GM12872 (cell line): ENCODE measurements at regions not wholly inside any gene's neighbourhood (a gene's known extent, or its start where the extent isn't known, plus 50 kb on each side); places are given as distances from the start of the nearest gene placed in this dataset.

ENCODE experiments used
- TF ChIP-seq, protein P1 (sequence below): IDR thresholded peaks from 3 replicates; pipeline ENCODE4 v1.5.1; 2011; ENCODE audit warnings: low read depth, mild to moderate bottlenecking, low read length, moderate library complexity; ENCODE audit not compliant: insufficient read depth

DNA sequence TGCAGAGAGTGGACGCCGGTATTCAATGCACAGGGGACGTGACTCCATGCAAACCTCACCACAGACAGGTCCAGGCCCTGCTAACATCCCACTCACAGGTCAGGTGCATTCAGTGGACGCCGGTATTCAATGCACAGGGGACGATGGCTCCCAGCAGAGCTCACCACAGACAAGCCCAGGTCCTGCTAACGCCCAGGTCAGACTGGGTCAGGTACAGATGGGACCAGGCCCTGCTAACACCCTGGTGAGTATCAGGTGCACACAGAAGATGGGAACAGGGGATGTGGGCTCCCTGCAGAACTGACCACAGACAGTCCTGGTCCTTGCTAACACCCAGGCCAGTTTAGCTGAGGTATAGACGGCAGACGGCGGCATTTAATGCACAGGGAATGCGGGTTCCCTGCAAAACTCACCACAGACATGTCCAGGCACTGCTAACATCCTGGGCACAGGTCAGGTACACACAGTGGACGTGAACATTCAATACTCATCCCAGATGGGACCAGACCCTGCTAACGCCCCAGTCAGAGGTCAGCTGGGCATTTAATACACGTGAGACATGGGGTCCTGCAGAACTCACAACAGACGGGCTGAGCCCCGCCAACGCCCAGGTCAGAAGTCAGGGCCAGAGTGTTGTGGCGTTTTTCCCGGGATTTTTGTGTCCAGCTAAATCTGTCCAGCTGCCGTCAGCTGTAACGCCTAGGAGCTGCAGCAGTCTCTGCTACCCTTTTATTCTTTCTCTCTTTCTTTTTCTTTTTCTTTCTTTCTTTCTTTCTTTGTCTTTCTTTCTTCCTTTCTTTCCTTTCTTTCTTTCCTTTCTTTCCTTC is 99.2 kb downstream of the SHOX start:
- TF ChIP-seq, protein P1, sequence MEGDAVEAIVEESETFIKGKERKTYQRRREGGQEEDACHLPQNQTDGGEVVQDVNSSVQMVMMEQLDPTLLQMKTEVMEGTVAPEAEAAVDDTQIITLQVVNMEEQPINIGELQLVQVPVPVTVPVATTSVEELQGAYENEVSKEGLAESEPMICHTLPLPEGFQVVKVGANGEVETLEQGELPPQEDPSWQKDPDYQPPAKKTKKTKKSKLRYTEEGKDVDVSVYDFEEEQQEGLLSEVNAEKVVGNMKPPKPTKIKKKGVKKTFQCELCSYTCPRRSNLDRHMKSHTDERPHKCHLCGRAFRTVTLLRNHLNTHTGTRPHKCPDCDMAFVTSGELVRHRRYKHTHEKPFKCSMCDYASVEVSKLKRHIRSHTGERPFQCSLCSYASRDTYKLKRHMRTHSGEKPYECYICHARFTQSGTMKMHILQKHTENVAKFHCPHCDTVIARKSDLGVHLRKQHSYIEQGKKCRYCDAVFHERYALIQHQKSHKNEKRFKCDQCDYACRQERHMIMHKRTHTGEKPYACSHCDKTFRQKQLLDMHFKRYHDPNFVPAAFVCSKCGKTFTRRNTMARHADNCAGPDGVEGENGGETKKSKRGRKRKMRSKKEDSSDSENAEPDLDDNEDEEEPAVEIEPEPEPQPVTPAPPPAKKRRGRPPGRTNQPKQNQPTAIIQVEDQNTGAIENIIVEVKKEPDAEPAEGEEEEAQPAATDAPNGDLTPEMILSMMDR, result no peak

DNA sequence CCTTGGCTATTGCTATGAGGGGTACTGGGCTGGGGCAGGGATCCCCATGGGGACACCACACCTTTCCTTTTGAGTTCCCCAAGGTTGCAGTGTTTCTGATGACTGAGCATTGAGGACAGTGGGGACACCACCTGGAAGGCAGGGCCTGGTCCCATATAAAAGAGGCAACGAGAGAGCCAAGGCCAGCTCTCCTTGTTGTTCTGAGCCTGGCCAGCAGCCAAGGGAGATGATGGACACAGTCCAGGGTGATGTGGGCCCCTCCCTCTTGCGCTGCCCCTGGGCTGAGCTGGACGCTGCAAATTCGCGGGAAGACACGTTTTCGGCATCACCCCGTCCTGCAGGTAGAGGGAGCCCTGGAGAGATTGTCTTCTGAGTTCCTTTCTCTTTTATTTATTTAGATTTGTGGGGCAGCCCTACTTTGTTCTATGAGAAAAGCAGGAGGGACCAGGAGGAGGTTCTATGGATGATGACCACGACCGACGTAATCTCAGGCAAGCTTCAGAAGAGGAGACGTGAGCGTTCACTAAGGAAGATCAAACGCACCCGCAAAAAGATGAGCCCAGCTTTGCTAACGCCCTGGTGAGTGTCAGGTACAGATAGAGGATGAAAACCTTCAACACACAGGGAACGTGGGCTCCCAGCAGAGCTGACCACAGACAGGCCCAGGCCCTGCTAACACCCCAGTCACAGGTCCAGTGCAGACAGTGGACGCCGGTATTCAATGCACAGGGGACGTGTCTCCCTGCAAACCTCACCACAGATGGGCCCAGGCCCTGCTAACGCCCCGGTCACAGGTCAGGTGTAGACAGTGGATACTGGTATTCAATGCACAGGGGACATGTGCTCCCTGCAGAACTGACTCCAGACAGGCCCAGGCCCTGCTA is 97.4 kb downstream of the SHOX start:
- TF ChIP-seq, protein P1, result 0 out of 3 replicates have a peak, but pooled peaks have one; percentile 2

DNA sequence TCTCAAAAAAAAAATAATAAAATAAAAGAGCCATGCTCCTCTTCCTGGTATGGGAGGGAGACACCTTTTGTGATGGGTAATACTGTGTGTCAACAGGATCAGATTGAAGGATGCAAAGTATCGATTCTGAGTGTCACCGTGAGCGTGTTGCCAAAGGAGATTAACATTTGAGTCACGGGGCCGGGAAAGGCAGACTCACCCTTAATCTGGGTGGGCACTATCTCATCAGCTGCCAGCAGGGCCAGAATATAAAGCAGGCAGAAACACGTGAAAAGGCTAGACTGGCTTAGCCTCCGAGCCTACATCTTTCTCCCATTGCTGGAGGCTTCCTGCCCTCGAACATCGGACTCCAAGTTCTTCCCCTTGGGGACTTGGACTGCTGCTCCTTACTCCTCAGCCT is 95.4 kb downstream of the SHOX start:
- TF ChIP-seq, protein P1, result no peak

DNA sequence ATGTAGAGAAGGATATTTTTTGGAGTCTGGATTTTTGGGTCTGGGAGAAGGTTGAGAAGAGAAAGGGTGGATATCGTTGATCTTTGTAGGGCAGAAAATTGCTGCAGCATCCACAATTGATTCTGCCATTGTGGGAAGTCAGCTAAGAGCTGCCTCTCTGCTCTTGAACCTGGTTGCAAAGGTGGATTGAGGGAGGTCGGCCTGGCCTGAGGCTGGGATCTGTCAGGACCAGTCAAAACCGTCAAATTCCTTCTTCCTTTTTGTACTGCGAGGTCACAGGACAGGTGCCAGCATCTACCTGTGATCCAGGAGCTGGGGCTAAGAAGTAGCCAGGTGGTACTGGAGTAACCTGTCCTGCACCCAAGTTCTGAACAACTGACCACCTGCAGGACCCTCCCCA is 93.7 kb downstream of the SHOX start:
- TF ChIP-seq, protein P1, result no peak

DNA sequence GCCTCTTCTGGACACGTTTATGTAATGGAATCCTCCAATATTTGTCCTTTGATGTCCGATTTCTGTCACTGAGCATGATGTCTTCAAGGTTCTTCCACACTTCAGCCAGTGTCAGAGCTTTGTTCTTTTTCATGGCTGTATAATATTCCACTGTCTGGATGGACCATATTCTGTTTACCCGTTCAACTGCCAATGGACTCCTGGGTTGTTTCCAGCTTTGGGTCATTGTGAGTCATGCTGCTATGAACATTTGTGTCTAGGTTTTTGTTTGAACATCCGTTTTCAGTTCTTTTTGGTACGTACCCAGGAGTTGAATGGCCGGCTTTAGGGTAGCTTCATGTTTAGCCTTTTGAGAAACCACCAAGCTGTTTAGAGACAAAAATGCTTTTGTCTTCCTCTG is 93.2 kb downstream of the SHOX start:
- TF ChIP-seq, protein P1, result no peak

DNA sequence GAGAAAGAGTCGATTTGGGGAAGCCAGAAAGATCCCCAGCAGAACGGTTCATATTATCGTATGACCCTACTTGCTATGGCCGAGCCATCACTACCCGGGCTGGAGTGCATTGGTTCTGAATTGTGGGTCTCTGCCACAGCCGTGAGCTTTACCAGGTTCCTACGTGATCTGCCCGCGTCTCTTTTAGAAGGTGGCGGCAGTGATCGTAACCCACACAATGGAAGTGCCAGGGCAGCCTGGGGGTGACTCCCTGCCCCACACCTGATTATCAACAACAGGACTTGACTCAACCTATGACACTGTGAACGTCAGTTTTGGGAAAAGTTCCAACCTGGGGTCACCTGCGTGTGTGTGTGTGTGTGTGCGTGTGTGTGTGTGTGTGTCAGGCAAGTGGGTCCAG is 90.8 kb downstream of the SHOX start:
- TF ChIP-seq, protein P1, result no peak

DNA sequence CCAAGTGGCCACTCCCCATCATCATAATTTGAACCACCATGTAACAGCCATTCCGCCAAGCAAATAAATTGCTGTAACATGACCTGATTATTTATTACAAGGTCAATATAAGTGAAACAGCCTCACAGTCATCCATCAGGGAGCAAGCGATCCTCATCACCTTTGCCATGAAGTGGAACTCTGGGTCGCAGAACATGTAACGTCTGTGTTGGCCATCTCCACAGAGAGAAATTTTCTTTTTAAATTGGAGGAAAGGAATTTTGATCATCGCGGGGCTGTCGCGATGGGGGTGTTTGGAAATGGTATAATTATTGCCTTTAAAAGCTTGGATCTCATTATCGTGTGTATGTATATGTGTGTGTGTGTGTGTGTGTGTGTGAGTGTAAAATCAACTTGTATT is 90.2 kb downstream of the SHOX start:
- TF ChIP-seq, protein P1, result no peak
